ENCODE measurements at regions not wholly inside any gene's neighbourhood (a gene's known extent, or its start where the extent isn't known, plus 50 kb on each side); places are given as distances from the start of the nearest gene placed in this dataset.

GRCh38 chr14:44657696-44658388, 150.8 kb upstream of the FSCB start:
- ATAC-seq: no peak
- TF ChIP-seq SNAI2 (CRISPR knock-in tag; IDR thresholded peaks at IDR 0.05): no peak
- no peak for TF ChIP-seq PATZ1 (CRISPR knock-in tag; IDR thresholded peaks at IDR 0.05; ENCODE audit: borderline replicate concordance)
- TF ChIP-seq ZFP3 (CRISPR knock-in tag; IDR thresholded peaks at IDR 0.05): no peak

- TF ChIP-seq TSHZ2 (CRISPR knock-in tag; IDR thresholded peaks at IDR 0.05) (no peak), GLIS3 (CRISPR knock-in tag; IDR thresholded peaks at IDR 0.05) (no peak), BACH2 (CRISPR knock-in tag; IDR thresholded peaks at IDR 0.05; ENCODE audit: borderline replicate concordance) (no peak), CREB5 (CRISPR knock-in tag; IDR thresholded peaks at IDR 0.05; ENCODE audit: low read depth) (no peak)
- ATAC-seq: no peak
Measured at GRCh38 chr14:44657203-44657602, 150.1 kb upstream of the FSCB start.

- TF ChIP-seq BACH2 (CRISPR knock-in tag; IDR thresholded peaks at IDR 0.05; ENCODE audit: borderline replicate concordance): no peak
- no peak for ATAC-seq
Measured at GRCh38 chr14:44654591-44654990, 147.5 kb upstream of the FSCB start.

- no peak for TF ChIP-seq CREB5 (CRISPR knock-in tag; IDR thresholded peaks at IDR 0.05; ENCODE audit: low read depth)
- no peak for TF ChIP-seq BACH2 (CRISPR knock-in tag; IDR thresholded peaks at IDR 0.05; ENCODE audit: borderline replicate concordance)
- TF ChIP-seq ZNF70 (CRISPR knock-in tag; IDR thresholded peaks at IDR 0.05): no peak
- no peak for TF ChIP-seq ZNF565 (CRISPR knock-in tag; conservative IDR thresholded peaks at IDR 0.05; ENCODE audit: low read depth)
- TF ChIP-seq POU6F1 (CRISPR knock-in tag; IDR thresholded peaks at IDR 0.05; ENCODE audit: borderline replicate concordance, low read depth): no peak
- TF ChIP-seq TCF4 (CRISPR knock-in tag; IDR thresholded peaks at IDR 0.05; ENCODE audit: borderline replicate concordance): no peak
- no peak for TF ChIP-seq ESRRG (CRISPR knock-in tag; IDR thresholded peaks at IDR 0.05)
- TF ChIP-seq SNAI2 (CRISPR knock-in tag; IDR thresholded peaks at IDR 0.05): no peak
- no peak for TF ChIP-seq TOX (CRISPR knock-in tag; IDR thresholded peaks at IDR 0.05; ENCODE audit: borderline replicate concordance)
- TF ChIP-seq PATZ1 (CRISPR knock-in tag; IDR thresholded peaks at IDR 0.05; ENCODE audit: borderline replicate concordance): no peak
- TF ChIP-seq ISL1 (CRISPR knock-in tag; IDR thresholded peaks at IDR 0.05): no peak
- TF ChIP-seq OSR1 (CRISPR knock-in tag; IDR thresholded peaks at IDR 0.05): no peak
- no peak for TF ChIP-seq TSHZ2 (CRISPR knock-in tag; IDR thresholded peaks at IDR 0.05)
- no peak for TF ChIP-seq ZC3H10 (CRISPR knock-in tag; IDR thresholded peaks at IDR 0.05)
- no peak for TF ChIP-seq PPARA (CRISPR knock-in tag; IDR thresholded peaks at IDR 0.05; ENCODE audit: borderline replicate concordance)
- TF ChIP-seq CSRNP3 (CRISPR knock-in tag; IDR thresholded peaks at IDR 0.05): no peak
- TF ChIP-seq CSDC2 (CRISPR knock-in tag; IDR thresholded peaks at IDR 0.05): no peak
- no peak for ATAC-seq
Measured at GRCh38 chr14:44653641-44654040, 146.6 kb upstream of the FSCB start.

All from SK-N-SH treated with all-trans-retinoic acid at 6 μM for 48 hours (cell line).